ENCODE measurements at regions not wholly inside any gene's neighbourhood (a gene's known extent, or its start where the extent isn't known, plus 50 kb on each side); places are given as distances from the start of the nearest gene placed in this dataset.
A peak's percentile ranks its signal among the peaks of the same experiment; 100 is the strongest.

DNA sequence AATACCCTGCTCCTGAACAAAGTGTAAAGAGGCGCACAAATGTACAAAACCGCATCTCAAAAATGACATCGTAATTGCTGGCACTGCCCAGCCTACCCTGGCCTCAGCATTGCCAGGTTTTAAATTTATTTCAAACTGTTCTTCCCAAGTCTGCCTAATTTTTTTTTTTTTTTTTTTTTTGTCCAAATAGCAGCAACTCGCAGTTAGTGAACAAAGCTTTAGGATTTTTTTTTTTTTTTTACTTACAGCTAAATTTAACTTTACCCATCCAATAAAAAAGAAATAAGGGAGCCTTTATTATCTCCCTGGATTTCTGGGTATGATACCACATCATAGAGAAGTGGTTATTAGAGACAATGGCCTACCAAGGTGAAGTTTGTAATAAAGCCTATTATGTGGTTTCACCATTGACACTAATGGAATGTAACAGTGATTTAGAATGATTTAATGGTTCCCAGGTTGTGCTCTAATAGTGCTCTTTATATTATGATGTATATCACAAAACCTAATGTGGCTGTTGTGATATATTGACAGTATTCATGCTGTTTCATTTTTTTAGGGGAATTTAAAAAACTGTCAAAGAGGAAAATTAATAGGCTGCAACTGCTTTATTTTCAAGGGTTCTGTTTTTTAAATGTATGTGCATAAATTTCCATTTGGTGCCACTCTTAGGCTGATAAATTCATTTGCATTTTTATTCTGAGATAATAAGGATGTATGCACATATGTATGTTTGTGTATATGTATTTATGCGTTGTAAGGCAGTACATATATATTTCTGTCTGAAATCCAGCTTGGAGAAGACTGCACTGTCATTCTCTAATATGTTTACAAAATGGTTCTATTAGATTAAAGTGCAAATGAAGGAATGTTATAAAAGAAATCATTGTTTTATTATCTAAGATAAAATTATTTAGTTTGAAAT, 309.0 kb downstream of the TFEC start:
- no peak for DNase-seq (ENCODE audit: low spot score, unreplicated experiment)
- Mint-ChIP-seq H3K36me3 (ENCODE audit: insufficient read depth) (no peaks in the 10 kb centered on the region), H3K4me3 (ENCODE audit: low read depth) (no peak overlapping the region), H3K4me1 (ENCODE audit: low read depth) (peaks cover 2% of the 10 kb centered on the region), H3K27ac (no peak overlapping the region), H3K27me3 (no peaks in the 10 kb centered on the region), H3K9me3 (ENCODE audit: low read depth) (no peaks in the 10 kb centered on the region)
- TF ChIP-seq, protein P1, sequence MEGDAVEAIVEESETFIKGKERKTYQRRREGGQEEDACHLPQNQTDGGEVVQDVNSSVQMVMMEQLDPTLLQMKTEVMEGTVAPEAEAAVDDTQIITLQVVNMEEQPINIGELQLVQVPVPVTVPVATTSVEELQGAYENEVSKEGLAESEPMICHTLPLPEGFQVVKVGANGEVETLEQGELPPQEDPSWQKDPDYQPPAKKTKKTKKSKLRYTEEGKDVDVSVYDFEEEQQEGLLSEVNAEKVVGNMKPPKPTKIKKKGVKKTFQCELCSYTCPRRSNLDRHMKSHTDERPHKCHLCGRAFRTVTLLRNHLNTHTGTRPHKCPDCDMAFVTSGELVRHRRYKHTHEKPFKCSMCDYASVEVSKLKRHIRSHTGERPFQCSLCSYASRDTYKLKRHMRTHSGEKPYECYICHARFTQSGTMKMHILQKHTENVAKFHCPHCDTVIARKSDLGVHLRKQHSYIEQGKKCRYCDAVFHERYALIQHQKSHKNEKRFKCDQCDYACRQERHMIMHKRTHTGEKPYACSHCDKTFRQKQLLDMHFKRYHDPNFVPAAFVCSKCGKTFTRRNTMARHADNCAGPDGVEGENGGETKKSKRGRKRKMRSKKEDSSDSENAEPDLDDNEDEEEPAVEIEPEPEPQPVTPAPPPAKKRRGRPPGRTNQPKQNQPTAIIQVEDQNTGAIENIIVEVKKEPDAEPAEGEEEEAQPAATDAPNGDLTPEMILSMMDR (IDR thresholded peaks at IDR 0.05; ENCODE audit: unreplicated experiment): no peak

DNA sequence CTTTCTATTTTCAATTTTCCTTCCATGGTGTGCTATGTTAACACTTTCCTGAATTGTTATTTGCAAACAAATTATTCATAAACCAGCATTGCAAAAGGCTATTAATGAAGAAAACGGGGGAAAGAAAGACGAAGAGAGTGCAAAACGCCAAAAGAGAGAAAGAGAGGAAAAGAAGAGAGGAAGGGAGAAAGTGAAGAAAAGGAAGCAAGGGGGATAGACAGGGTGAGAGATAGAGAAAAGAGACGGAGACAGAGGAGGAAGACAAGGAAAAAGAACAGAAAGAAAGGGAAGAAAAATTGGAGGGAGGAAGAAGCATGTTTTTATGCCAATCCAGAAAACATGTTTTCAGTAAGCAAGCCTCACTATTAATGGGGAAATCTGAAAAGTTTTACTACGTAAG, 310.6 kb downstream of the TFEC start:
- TF ChIP-seq, protein P1 (IDR thresholded peaks at IDR 0.05; ENCODE audit: unreplicated experiment): no peak
- no peak for DNase-seq (ENCODE audit: low spot score, unreplicated experiment)
- Mint-ChIP-seq H3K27ac (no peak overlapping the region), H3K36me3 (ENCODE audit: insufficient read depth) (no peaks in the 10 kb centered on the region), H3K9me3 (ENCODE audit: low read depth) (no peaks in the 10 kb centered on the region), H3K4me3 (ENCODE audit: low read depth) (no peak overlapping the region), H3K4me1 (ENCODE audit: low read depth) (peaks cover 2% of the 10 kb centered on the region), H3K27me3 (no peaks in the 10 kb centered on the region)

DNA sequence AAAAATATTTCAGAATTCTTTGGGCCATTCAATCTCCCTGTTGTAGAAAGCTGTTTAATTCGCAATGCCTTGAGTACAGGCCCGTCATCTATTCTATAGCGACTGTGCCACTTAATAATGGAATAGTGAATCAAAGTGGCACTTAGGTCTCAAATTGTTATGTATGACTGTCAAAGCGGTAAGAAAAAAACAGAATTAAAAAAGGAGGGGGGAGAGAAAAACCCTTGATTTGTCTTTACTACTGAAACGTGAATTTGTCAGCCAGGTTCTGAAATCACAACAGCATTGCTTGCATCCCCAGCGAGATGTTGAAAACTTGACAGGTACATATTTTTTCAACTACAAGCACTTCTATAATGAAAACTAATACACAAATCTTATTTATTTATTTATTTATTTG, 320.9 kb downstream of the TFEC start:
- DNase-seq (ENCODE audit: low spot score, unreplicated experiment): no peak
- H3K4me3 Mint-ChIP-seq (ENCODE audit: low read depth): no peak overlapping the region
- H3K9me3 Mint-ChIP-seq (ENCODE audit: low read depth): no peaks in the 10 kb centered on the region
- TF ChIP-seq, protein P1 (IDR thresholded peaks at IDR 0.05; ENCODE audit: unreplicated experiment): no peak
- no peak overlapping the region for H3K27ac Mint-ChIP-seq
- peaks cover 14% of the 10 kb centered on the region for H3K4me1 Mint-ChIP-seq (ENCODE audit: low read depth)
- H3K36me3 Mint-ChIP-seq (ENCODE audit: insufficient read depth): no peaks in the 10 kb centered on the region
- H3K27me3 Mint-ChIP-seq: no peaks in the 10 kb centered on the region

DNA sequence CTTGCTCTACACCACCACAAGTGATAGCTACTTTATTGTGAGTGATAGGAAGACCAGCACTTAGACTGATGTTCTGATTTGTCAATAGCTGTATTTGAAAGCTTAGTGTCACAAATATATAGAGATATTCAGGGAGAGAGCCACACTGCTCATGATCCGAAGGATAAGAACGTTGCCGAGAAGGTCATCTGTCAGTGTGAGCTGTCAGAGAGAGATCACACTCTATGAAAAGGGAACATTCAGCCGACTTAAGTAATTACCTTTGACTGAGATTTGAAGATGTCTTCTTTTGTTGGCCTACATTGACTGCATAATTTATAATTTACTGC, 322.6 kb downstream of the TFEC start:
- Mint-ChIP-seq H3K36me3 (ENCODE audit: insufficient read depth) (no peaks in the 10 kb centered on the region), H3K9me3 (ENCODE audit: low read depth) (no peaks in the 10 kb centered on the region), H3K27ac (no peak overlapping the region), H3K4me3 (ENCODE audit: low read depth) (no peak overlapping the region), H3K4me1 (ENCODE audit: low read depth) (peaks cover 15% of the 10 kb centered on the region), H3K27me3 (peaks cover 3% of the 10 kb centered on the region)
- no peak for DNase-seq (ENCODE audit: low spot score, unreplicated experiment)
- TF ChIP-seq, protein P1 (IDR thresholded peaks at IDR 0.05; ENCODE audit: unreplicated experiment): no peak

DNA sequence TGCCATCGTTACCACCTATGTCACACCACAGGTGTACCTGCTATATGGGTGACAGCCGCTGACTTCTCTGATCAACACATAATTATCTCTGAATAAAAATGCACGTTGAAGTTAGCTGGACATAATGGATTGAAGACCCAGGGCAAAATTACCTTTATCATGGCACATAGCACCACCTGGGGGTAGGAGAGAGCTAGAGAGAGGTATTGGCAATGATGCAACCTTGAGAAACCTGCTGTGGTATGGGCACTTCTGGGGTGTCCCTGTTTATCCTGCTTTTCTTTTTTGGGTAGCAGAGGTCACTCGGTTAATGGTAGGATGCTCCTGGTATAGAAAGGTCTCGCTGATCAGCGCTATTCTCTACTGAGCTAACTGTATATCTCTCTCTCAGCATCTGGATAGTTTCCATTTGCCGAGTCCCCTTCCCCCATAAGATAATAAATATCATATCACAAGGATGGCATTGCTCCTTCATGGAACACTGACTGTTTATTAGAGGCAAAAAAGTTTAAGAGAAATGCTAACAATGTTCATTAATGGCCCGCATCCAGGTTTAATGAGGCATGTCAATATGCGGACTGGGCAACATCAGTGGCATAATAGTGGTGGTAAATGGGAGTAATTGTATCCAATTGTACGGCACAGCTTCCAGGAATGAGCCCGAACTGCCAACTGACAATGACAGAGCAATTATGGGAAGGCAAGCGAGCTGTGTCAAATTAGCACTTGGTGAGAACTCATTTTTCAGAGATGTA, 323.1 kb downstream of the TFEC start:
- Mint-ChIP-seq H3K27ac (no peak overlapping the region), H3K27me3 (peaks cover 3% of the 10 kb centered on the region), H3K4me3 (ENCODE audit: low read depth) (no peak overlapping the region), H3K4me1 (ENCODE audit: low read depth) (peaks cover 15% of the 10 kb centered on the region), H3K36me3 (ENCODE audit: insufficient read depth) (no peaks in the 10 kb centered on the region), H3K9me3 (ENCODE audit: low read depth) (no peaks in the 10 kb centered on the region)
- TF ChIP-seq, protein P1 (IDR thresholded peaks at IDR 0.05; ENCODE audit: unreplicated experiment): peak; percentile 46
- no peak for DNase-seq (ENCODE audit: low spot score, unreplicated experiment)
